NCI-H187 (cell line): ENCODE measurements at regions not wholly inside any gene's neighbourhood (a gene's known extent, or its start where the extent isn't known, plus 50 kb on each side); places are given as distances from the start of the nearest gene placed in this dataset.
"Not testable (repeated sequence)": the region's sequence is repeated elsewhere in the genome, so short reads cannot be mapped to it uniquely, and the experiment has no call there.

ENCODE experiments used
- DNase-seq, 2 experiments: peaks; one replicate each; lab custom pipeline; 2025; lab: John Stamatoyannopoulos, UW

DNA sequence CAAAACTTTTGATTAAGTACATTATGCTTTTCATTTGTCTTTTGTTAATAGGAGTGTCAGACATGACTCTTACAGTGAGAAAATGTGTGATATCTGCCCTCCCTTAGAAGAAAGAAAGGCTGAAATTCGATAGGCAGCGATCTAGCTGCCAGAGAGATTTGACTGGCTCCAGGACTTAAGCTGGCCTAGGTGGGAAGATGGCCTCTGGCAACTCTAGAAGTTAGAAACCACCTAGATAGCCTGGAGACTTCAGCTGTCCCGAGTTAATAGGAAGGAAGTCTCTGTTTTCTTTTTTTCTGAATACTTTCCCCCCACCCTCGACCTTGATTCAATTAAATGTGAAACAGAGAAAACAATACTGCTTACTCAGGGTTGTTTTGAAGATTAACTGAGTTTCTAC lies 1194.7 kb upstream of the CRIM1 start:
- no peak for DNase-seq

DNA sequence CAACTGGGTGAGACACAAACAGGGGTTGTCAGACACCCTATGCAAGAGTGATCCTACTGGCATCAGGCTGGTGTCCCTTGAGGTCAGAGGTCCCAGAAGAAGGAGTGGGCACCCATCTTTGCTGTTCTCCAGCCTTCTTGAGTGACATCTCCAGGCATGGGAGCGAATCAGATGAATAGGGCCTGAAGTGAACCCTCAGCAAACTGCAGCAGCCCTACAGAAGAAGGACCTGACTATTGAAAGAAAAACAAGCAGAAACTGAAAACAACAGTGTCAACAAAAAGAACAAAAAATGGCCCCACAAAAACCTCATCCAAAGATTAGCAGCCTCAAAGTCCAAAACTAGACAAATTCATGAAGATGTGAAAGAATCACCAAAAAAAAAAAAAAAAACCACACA lies 1229.7 kb upstream of the CRIM1 start:
- no peak for DNase-seq

DNA sequence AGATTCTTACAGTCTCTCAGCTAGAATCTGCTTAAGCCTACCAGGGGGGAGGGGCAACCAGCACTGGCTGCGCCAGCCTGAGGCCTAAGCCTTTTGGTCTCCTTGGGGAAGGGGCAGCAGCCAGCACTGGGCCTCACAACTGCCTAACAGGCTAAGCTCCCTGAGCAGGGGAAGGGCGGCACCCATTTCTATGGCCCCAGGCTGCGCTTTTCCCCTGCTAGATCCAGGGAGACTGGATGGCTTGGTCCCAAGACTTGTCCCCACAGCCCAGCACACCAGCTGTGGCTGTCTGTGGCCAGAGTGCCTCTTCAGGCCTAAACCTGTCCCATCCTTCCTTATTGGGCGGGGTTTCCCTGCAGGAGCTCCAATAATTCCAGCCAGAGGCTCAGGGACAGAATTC lies 1230.3 kb upstream of the CRIM1 start:
- no peak for DNase-seq

DNA sequence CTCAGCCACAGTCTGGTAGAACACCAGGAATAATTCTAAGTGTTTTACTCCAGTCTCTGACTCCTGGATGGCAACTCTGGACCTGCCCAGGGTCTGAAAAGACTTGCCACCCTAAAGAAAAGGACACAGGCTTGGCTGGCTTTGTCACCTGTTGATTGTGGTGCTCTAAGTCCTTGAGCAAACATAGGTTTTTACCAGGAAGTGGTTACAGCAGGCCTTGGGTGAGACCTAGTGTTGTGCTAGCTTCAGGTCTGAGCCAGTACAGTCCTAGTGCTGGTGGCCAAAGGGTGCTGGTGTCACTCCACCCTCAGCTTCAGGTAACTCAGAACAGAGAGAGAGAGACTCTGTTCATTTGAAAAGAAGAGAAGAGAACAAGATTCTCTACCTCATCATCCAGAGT lies 1239.4 kb upstream of the CRIM1 start:
- no peak for DNase-seq

DNA sequence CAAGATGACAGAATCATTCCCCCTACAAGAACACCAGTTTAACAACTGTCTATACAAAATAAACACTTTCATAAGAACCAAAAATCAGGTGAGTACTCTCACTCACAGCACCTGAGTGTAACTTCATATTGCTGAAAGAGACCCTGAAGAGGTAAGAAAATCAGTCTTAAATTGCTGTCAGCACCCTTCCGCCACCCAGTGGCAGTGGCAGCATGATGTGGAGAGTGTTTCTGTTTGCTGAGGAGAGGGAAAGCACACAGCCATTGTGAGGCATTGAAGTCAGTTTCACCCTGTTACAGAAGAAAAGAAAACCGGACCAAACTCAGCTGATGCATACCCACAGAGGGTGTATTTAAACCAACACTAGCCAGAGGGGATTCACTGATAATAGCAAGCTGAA lies 1240.8 kb upstream of the CRIM1 start:
- no peak for DNase-seq

DNA sequence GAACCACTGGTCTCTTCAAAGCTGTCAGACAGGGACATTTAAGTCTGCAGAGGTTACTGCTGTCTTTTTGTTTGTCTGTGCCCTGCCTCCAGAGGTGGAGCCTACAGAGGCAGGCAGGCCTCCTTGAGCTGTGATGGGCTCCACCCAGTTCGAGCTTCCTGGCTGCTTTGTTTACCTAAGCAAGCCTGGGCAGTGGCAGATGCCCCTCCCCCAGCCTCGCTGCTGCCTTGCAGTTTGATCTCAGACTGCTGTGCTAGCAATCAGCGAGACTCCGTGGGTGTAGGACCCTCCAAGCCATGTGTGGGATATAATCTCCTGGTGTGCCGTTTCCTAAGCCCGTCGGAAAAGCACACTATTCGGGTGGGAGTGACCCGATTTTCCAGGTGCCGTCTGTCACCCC lies 1243.2 kb upstream of the CRIM1 start:
- DNase-seq = not testable (repeated sequence)

DNA sequence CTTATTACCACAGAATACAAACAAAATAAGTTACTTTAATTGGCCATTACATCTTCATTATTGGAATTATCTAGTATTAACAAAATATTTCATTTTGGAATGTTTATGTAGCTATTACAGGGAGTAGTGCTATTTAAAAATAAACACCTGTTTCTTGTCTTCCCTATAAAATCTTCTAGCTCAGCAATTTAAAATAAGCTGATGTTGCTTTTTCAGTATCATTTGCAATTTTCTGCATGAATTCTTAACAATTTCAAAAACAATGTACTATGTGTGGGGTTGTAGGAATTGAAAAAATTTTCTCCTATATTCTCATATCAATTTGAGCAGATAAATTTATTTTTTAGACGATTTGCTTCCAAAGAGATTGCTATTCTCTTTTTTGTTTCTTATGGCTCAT lies 1251.3 kb upstream of the CRIM1 start:
- DNase-seq = no peak

DNA sequence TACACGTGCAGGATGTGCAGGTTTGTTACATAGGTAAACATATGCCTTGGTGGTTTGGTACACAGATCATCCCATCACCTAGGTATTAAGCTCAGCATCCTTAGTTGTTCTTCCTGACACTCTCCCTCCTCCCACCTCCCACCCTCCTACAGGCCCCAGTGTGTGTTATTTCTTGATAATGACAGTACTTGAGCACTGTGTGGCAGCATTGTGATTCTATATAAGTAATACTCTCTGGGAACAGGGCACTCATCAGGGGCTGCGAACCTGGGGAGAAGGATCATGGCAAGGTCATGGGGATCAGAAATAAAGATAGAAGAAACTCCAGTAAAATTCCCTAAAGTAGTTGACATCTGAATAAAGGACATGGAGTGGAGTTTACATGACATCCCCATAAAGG lies 1256.2 kb upstream of the CRIM1 start:
- no peak for DNase-seq

DNA sequence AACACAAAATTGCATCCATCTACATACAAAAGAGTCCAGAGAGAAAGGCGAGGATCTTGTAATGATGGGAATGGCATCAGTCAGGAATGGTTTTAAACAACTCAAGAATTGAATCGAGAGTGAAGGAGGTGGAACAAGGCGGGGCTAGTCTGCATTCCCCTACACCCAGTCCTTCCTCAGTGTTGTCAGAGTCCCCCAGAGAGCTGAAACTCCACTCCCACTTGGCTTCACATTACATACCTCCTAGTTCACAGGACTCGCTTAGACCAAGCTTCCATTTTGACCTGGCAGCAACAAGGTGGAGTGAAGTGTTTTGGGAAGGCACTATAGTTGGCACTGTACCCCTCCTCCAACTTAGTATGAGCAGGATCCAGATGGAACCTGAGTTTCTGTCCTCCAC lies 1273.5 kb upstream of the CRIM1 start:
- DNase-seq = no peak

DNA sequence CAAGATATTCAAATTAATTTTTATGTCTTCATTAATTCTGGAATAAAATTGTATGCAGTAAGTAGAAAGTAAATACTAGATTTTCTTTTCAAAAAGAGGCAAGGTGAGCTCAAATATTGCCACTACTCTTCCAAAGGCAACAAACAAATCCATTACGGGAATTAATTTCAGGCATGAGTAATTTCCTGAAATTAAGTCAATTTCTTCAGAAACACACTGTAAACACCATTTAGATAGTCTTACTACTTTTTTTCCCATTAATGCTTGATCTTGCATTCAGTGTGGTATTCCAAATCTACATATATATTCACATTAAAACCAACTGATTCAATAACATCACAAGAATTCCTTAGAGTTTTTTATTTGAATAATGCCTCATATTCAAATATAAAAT lies 1274.0 kb upstream of the CRIM1 start:
- DNase-seq = no peak

DNA sequence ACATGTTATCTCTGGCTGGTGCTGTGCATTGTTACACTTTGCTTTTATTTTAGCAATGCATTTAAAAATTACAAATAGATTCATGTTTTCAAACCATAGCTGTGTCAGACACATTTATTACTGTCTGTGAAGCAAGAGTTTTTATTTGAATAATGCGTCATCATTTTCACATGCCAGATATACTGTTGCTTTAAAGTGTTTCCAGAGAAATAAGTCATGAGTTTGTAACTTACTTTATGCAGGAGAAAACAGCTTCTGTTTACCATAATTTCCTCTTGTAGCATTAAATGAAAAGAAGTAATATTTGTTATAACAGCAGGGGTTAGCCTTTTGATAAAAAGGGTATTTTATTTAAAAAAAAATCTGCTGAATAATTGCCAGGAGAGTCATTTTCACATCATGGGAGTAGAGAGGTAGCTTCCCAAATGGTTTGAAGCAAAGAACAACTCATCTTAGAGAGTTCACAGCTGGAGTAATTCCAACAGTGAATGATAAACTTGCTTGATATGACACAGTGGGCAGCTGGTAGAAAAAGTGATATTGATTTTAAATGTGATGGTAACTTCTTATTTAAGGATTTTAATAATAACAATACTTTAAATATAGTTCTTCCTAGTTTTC lies 1274.5 kb upstream of the CRIM1 start:
- DNase-seq = no peak

DNA sequence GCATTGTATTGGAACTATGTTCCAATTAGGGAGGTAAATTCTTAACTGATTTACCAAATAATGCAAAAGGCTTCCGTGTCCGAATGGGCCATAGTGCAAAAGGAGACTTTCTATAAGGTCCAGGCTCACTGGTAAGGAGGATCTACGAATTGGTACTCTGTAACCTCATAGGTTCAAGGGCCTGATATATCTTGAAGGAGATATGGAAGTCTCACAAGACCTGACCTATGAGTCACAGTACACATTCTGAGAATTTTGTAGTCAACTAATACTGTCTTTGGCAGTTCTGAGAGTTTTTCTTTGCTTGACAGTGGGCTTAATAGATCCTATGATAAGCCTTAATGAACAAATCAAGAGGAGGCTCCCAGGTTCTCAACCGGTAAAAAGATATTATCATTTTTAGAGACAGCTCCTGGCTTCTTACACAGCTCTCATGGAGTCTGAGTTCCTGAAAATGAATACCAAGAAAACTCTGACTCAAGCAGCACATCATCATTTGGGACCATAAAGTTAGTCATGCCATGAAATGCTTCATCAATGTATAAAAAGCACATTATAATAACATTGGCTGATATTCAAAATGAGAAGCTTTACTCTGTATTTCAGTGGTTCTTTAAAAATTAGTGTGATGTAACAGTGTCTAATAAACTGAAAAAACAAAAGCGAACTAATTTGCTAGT lies 1275.2 kb upstream of the CRIM1 start:
- no peak for DNase-seq

DNA sequence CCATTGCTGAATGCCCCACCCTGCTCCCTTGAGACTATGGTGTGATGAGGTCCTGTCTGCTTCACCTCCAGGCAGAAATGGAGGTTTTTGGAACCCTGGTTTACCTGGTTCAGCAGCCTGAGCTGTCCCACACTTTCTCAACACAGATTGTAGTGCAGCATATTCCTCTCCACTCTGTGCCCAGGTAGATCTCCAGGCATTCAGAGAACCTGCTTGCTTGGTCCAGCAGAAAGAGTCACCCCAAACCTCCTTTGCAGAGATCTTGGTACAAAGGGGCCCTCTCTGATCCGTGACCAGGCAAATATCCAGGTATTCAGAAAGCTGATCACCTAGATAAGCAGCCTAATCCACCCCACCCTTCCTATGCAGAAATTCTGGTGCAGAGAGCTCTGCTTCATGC lies 1288.2 kb upstream of the CRIM1 start:
- DNase-seq = no peak

DNA sequence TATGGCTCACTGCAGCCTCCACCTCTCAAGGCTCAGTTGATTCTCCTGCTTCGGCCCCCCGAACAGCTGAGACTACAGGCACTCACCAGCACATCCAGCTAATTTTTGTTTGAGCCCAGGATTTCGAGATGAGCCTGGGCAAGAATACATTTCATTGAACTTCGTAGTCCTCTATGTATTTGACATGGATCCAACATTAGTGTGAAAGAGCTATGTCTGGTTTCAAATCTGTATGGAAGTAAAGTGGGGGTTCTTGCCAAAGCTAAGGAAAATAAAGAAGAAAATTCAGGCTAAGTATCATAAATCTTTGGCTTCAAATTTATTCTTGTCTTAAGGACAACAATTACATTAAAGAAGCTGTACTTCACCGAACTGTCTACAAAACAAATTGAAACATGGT lies 1291.7 kb upstream of the CRIM1 start:
- DNase-seq = no peak

DNA sequence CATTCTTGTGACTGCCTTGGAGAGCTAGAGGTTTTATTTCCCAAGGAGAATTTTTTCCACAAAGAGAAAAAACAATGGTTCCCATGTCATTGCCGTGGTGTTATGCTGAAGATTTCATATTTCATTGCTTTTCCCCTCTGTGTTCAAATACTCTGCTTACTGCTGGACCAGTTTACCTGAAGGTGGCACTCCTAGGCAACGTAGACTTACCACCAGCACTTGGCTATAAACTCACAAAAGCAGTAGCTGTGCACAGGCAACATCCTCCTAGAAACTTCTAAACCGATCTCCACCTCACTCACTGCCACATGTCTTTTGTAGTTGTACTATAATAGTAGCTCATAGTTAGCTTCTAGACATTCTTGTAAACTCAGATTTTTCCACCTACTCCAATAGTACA lies 1319.7 kb upstream of the CRIM1 start:
- DNase-seq = no peak

DNA sequence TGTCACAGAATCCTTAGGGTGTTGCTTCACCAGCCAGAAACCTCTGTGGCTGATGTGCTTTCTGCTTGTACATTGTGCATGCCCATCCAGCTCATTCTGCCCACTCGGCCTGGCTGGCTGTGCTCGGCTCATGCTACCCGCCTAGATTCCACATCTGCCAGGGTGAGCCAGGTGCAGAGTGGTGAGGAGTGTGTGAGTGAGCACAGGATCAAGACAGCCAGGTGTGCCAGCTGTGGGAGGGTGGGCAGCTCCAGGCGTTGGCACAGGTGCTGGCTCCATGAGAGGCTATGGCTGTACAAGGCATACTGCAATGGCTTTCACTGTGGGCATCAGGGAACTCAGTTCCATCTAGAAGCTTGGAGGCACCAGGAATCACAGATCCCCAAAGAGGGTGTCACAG lies 1321.8 kb upstream of the CRIM1 start:
- DNase-seq = no peak

DNA sequence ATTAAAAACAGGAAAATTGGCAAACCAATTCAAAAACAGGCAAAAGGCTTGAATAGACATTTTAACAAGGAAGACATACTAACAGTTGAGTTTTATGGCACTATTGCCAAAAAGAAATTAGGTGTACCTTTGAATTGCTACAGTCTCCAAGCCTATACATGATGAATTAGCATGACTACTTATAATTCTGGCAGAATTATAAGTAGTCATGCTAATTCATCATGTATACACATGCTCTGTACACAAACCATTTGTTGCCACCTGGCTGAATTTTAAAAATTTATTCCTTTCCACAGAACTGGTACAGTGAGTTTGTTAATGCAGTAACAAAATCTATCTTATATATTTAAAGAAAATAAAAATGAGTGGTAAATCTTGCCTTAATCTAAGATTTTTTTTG lies 1332.0 kb upstream of the CRIM1 start:
- no peak for DNase-seq

DNA sequence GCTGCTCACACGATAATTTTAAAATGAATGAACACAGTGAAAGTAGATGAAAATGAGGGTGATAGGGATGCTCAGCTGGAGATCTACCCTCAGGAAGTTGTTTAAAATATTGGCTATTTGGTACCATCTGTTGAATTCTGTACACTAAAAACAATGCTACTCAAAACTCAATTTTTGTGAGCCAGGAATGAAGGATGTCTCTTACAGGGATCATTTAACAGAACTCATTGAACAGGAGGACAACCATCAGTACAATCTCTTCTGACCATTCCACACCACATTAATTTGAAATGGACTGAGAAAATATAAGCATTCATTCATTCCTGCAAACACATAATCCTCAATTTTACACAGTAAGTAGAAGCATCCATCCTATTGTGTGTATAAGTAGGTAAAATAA lies 1355.1 kb upstream of the CRIM1 start:
- no peak for DNase-seq

DNA sequence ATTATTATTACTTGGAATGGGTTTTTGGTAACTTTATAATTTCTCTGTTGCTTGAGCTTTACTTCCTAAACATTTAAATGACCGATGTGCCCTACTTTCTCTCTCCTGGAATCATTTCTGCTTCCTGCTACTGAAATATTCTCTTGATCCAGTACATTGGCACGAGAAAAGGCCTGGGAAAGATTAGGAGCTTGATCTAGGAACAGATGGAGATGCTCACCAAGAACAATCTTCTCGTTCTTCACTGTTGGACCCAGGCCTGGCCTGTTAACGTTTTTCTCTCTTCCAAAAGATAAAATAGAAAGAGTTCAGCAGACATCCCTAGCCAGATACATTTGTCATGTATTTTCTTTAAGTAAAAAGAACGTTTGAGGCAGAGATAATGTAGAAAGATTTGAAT lies 1356.8 kb upstream of the CRIM1 start:
- DNase-seq = no peak

DNA sequence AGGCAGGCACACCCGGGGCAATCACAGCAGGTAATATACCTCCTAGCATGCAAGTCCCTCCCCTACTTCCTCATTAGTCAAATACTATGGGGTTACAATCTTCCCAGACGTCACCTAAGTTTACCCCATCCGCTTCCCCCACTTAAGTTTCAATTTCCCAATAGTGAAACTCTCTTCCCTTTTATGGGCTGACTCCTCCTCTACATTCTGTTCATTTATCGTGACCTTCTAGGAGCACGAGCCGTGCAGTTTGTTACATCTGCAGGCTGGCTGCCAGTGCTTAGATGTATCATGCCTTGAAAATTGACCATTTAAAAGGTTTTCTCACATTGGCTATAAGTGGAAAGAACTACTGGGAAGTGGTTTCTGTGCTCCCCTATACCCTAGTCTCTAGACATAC lies 1357.8 kb upstream of the CRIM1 start:
- no peak for DNase-seq

DNA sequence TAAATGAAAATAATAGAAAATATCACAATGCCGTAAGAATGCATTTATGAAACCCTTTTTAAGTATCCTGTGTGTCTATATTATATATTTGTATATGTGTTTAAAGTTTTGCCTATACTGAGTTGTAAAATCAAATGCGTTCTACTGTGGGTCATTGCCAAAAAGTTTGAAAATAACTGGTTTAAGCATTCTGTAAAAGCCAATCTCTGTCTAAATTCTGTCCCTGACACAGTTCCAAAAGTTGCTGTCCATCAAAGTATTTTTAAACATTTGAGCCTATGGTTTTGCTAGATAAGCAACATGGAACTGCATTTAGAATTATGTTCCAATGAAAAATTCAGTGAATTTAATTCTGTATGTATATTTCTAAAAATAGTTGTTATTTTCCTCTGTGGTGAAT lies 1360.4 kb upstream of the CRIM1 start:
- DNase-seq = no peak

DNA sequence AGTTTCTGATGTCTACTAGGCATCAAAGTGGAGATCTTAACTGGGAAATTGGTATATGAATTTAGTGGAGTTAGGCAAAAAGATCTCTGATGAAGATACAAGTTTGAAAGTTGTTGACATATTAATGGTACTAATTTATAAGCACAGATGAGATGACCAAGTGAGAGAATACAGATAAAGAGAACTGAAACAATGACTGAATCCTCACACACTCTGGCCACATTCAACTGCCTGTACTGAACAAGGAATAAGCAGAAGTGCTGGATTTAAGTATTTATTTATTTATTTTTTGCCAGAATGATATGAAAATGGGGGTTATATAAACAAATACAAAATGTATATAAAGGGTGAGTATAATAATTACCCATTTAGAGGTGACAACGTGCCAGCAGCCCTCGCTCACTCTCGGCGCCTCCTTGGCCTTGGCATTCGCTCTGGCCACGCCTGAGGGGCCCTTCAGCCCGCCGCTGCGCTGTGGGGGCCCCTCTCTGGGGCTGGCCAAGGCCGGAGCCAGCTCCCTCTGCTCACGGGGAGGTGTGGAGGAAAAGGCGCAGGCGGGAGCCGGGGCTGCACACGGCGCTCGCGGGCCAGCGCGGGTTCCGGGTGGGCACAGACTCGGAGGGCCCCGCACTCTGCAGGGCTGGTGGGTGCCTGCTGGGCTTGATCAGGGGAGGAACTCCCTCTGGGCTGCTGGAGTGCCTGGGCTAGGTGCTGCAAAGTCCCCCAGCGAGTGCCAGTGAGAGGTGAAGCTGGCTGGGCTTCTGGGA lies 1363.9 kb upstream of the CRIM1 start:
- no peak for DNase-seq

DNA sequence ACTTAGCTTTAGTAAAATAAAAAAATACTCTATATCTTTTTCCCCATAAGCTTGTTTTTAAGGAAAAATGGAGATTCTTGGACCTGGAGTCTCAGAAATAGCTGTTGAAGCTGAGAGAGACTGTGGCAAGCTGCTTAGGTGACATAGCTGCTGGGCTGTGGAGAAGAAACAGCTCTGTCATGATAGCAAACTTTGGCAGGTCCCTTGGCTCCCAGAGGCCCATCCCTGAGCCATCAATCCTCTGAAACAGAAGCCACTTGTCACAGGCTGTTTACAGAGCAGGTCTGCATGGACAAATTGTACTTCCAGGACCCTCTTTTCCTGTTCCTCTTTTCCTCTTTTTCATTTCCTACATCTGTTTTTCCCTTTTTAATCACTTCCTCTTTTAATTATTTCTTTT lies 1370.1 kb upstream of the CRIM1 start:
- DNase-seq = no peak

DNA sequence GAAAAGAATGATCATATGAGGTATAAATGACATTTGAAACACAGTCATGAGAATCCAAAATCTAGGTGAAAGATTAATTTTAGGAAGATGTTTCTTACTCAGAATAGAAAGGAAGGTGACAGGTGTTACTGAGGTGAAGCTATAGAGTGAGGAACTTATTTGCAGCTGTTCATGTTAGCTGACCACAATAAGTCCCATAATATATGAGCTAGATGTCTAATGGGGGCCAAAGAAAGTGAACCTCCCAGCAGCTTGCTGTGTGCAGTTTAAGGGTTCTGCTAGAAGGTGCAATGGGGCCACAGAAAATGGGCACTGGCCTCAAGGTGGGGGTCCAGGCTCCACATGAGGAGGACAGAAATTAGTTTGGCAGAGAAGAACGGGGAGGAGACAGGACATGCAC lies 1374.9 kb upstream of the CRIM1 start:
- DNase-seq = no peak
